ENCODE measurements at regions not wholly inside any gene's neighbourhood (a gene's known extent, or its start where the extent isn't known, plus 50 kb on each side); places are given as distances from the start of the nearest gene placed in this dataset.
"Not testable (repeated sequence)": the region's sequence is repeated elsewhere in the genome, so short reads cannot be mapped to it uniquely, and the experiment has no call there.

- H3K23me2 ChIP-seq (ENCODE audit: low read depth, low read length); H2BK120ac ChIP-seq (replicated peaks; ENCODE audit: low read depth, low read length); DNase-seq (ENCODE audit: low read depth in 1 of 2, low spot score in 2 of 2); H3K4me2 ChIP-seq (ENCODE audit: insufficient read depth in 1 of 2, low read depth in 2 of 2, low read length in 2 of 2); H4K5ac ChIP-seq (ENCODE audit: insufficient read length, low read depth, low read length); H3K9me3 ChIP-seq (ENCODE audit: insufficient read depth in 2 of 2, low read depth in 1 of 2, low read length in 1 of 2); H3K27me3 ChIP-seq (replicated peaks in 1 of 4; ENCODE audit: control insufficient read depth in 3 of 4, extremely low read depth in 1 of 4, insufficient read depth in 3 of 4, low read length in 3 of 4); H3K14ac ChIP-seq (ENCODE audit: insufficient read length); H3K4me3 ChIP-seq (ENCODE audit: extremely low read depth in 1 of 4, insufficient read depth in 2 of 4, low read depth in 3 of 4, low read length in 4 of 4); H2BK20ac ChIP-seq (ENCODE audit: low read length); H3K56ac ChIP-seq (replicated peaks; ENCODE audit: insufficient read length, low read depth, low read length); FAIRE-seq; H3K4me1 ChIP-seq (replicated peaks in 1 of 4; ENCODE audit: control insufficient read depth in 3 of 4, insufficient read depth in 4 of 4, low read length in 3 of 4); H2BK5ac ChIP-seq (ENCODE audit: low read depth, low read length); H4K20me1 ChIP-seq (replicated peaks in 1 of 2; ENCODE audit: control insufficient read depth in 1 of 2, insufficient read depth in 2 of 2, low read length in 2 of 2); H3K9ac ChIP-seq (replicated peaks in 1 of 4; ENCODE audit: extremely low read depth in 1 of 4, low read depth in 3 of 4, low read length in 3 of 4); H3K36me3 ChIP-seq (ENCODE audit: control insufficient read depth in 2 of 4, insufficient read depth in 4 of 4, low read length in 3 of 4); H2AK5ac ChIP-seq (ENCODE audit: low read depth, low read length); H3K4ac ChIP-seq (replicated peaks; ENCODE audit: insufficient read length, low read depth, low read length); POLR2A ChIA-PET (ENCODE audit: partially characterized antibody); H4K8ac ChIP-seq (ENCODE audit: extremely low read depth, insufficient read depth, low read length); H2BK12ac ChIP-seq (ENCODE audit: low read depth, low read length); H3K18ac ChIP-seq (ENCODE audit: extremely low read depth, low read length); H3K27ac ChIP-seq (ENCODE audit: low read depth, low read length); H3K79me1 ChIP-seq (ENCODE audit: low read depth, low read length); H2AFZ ChIP-seq (ENCODE audit: low read length); H2BK15ac ChIP-seq (ENCODE audit: low read length); H4K91ac ChIP-seq (replicated peaks; ENCODE audit: insufficient read length, low read length); H3K23ac ChIP-seq (ENCODE audit: insufficient read length): not testable (repeated sequence)
- peaks cover 0 to 23% of the 10 kb centered on the region in 2 experiments; a peak in 1 of 4 replicates for H3K79me2 ChIP-seq (ENCODE audit: control insufficient read depth in 1 of 2, insufficient read depth in 2 of 2, low read length in 2 of 2)
- 92% methylated on average over 7 of the region's 7 CpGs; no CpG with 5 or more reads in 1 of the 2 experiments for WGBS, 2 experiments (ENCODE audit: extremely low coverage in 1 of 2, insufficient coverage in 1 of 2, insufficient read length in 1 of 2, insufficient replicate concordance in 2 of 2, low coverage in 1 of 2, low lambda C conversion rate in 2 of 2, missing lambda C conversion rate in 1 of 2)
- CTCF ChIA-PET (ENCODE audit: partially characterized antibody): interaction anchor here (0.8 kb wide), 1 partner anchor 17 kb away, joined by 3 read pairs; no protein-coding TSS in a partner anchor
Measured at GRCh38 chr22:40099887-40100286, 77.8 kb upstream of the TNRC6B start.
